Fibroblast of mammary gland (primary cell): ENCODE measurements at regions not wholly inside any gene's neighbourhood (a gene's known extent, or its start where the extent isn't known, plus 50 kb on each side); places are given as distances from the start of the nearest gene placed in this dataset.

Experiments used
- DNase-seq: peaks from one replicate; pipeline ENCODE4 v3.0.0-alpha.2; 2010; ENCODE audit warnings: low read depth
- H3K4me3 ChIP-seq: 2 replicates; pipeline ENCODE4 v1.5.1; 2011; ENCODE audit warnings: low read depth, mild to moderate bottlenecking, low read length, moderate library complexity; ENCODE audit not compliant: control insufficient read depth
- TF ChIP-seq, protein P1 (sequence below): conservative IDR thresholded peaks from 2 replicates; pipeline ENCODE4 v1.5.1; 2011; ENCODE audit warnings: low read depth, low read length, inconsistent platforms; ENCODE audit not compliant: control insufficient read depth, insufficient read depth

DNA sequence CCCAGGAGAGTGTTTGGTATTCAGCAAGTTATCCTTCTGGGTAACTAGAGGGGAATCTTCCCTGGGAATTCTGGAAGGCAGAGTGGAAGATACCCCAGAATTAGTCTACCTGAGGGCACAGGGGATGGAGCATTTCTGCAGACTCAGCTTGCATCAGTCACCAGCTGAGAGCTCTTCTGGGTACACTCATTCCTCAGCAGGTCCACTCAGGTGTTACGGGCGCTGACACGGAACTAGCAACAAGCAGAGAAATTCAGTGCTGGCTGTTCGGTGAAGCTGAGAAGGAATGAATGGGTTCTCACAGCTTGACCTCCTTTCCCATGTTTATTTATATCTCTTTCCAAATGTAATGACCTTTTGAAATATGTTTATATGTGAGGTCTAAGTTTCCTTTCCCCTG is 106.0 kb upstream of the PNPLA4 start:
- TF ChIP-seq, protein P1, sequence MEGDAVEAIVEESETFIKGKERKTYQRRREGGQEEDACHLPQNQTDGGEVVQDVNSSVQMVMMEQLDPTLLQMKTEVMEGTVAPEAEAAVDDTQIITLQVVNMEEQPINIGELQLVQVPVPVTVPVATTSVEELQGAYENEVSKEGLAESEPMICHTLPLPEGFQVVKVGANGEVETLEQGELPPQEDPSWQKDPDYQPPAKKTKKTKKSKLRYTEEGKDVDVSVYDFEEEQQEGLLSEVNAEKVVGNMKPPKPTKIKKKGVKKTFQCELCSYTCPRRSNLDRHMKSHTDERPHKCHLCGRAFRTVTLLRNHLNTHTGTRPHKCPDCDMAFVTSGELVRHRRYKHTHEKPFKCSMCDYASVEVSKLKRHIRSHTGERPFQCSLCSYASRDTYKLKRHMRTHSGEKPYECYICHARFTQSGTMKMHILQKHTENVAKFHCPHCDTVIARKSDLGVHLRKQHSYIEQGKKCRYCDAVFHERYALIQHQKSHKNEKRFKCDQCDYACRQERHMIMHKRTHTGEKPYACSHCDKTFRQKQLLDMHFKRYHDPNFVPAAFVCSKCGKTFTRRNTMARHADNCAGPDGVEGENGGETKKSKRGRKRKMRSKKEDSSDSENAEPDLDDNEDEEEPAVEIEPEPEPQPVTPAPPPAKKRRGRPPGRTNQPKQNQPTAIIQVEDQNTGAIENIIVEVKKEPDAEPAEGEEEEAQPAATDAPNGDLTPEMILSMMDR, result no peak
- H3K4me3 ChIP-seq, result no peak overlapping the region
- no peak for DNase-seq

DNA sequence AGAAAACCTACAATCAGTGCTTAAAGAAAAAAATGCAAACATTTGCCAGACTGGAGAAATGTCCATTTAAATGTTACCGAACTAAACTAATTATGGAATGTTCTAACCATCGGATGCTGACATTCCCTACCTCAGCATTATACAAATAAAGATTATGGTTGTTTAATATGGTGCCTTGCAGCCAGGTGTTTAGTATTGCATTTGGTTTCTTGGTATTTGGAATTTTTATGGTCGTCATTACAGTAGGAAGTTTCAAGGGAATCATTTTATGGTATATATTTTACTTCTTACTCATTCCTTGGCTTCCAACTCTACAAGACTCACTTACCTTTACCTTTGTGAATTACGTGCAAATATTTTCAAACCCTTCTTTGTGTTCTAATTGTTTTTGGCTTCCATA is 103.1 kb upstream of the PNPLA4 start:
- H3K4me3 ChIP-seq, result no peak overlapping the region
- TF ChIP-seq, protein P1, result no peak
- no peak for DNase-seq

DNA sequence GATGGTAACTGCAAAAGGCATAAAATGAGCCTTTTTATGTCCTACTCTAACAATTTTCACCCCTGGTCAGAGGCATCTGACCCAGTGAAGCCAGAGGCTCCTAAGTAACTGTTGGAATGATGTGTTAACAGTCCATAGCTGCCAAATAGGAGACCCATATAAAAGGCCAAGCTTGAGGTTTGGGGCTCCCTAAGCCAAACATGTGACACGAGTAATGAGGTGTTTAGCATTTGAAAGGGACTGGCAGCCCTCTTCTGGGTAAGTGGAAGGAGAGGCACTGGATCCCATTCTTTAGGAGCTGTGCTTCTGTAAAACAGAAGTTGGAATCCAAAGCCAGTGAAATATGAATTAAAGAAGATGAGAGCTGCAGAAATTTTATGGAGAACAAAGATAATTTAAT is 100.6 kb upstream of the PNPLA4 start:
- DNase-seq, result no peak
- no peak overlapping the region for H3K4me3 ChIP-seq
- TF ChIP-seq, protein P1, result no peak

DNA sequence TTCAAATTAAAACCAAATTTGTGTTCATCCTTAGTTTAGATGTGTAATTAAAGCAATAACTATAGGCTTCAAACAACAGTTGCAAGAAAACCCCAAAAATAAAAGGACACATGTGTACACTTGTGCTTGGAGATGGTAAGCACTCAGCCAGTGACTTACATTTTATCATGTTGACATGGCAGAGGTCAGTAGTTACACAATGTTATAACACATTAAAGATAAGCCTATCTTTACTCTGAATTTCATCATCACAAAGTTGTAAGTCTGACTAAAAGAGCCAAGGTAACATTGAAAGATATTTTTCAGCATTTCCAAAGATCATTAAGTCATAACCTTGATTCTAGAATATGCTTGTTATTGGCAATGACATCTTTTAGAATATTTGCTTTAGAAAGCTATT is 98.5 kb upstream of the PNPLA4 start:
- TF ChIP-seq, protein P1, result no peak
- H3K4me3 ChIP-seq, result no peak overlapping the region
- no peak for DNase-seq

DNA sequence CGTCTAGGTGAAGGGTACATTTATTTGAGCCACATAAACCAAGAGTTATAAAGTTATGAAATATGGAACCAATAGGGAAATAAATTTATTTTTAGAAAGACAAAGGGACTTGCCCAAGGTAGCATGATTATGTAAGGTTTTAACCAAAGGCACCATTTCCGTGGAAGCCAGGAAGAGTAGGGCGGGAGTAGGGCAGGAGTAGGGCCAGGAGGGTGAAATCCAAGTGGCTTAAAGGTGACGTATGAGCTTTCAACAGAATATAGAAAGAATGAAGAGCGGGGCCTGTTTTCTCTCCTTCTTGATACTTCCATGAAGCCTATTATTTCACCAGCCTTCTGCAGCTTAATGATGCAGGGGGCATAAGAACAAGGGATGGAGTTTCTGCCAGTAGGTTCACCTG is 91.7 kb upstream of the PNPLA4 start:
- TF ChIP-seq, protein P1, result no peak
- DNase-seq, result no peak
- H3K4me3 ChIP-seq, result no peak overlapping the region

DNA sequence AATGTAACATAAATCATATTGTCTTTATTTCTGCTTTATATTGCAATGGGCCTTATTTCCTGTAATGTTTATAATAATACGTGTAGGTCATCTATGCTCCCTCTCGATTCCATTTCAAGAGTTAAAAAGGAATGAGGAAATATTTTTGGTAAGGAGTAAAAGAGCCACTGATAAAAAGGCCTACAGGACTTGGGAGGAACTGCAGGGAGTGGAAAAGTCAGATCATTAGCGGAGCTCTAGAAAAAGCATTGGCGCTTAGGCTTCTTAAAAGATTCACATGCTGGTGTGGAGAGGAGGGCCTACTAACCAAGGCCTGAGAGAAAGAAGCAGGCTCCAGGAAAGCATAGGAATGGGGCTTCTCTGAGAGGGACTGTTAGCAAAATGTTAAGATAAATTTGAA is 82.9 kb upstream of the PNPLA4 start:
- H3K4me3 ChIP-seq, result no peak overlapping the region
- no peak for DNase-seq
- TF ChIP-seq, protein P1, result no peak

DNA sequence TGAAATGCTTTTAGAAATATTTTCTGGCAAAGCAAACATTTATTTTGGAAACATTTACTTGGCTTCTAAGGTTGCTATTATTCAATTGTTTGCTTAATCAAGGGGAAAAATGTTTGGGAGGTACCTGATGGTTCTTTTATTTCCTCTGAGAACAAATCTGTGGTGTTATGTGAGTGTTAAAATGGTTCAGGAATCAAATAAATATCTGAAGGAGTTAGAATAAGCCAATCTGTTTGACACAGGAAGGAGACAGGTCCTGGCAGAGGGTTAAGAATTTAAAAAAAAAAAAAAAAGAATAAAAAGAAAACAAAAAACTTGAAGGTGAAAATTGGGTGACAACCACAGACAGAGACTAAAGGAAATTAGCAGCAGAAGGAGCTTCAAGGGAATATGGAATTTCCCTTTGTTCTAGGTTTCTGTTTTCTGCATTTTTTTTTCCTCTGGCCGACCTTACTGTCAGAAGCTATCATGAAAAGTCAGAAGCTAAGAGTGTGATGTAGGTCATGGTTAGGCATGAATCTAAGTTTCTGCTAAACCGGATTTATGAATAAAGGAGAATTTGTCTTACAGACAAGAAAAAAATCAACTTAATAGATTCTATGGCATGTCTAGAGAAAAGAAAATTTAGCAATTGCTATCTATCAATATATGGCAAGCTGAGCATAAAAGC is 78.6 kb upstream of the PNPLA4 start:
- TF ChIP-seq, protein P1, result no peak

More for the DNA sequence above, 78.6 kb upstream of the PNPLA4 start:
- H3K4me3 ChIP-seq, result no peak overlapping the region
- no peak for DNase-seq
